ENCODE measurements at regions not wholly inside any gene's neighbourhood (a gene's known extent, or its start where the extent isn't known, plus 50 kb on each side); places are given as distances from the start of the nearest gene placed in this dataset.

DNA sequence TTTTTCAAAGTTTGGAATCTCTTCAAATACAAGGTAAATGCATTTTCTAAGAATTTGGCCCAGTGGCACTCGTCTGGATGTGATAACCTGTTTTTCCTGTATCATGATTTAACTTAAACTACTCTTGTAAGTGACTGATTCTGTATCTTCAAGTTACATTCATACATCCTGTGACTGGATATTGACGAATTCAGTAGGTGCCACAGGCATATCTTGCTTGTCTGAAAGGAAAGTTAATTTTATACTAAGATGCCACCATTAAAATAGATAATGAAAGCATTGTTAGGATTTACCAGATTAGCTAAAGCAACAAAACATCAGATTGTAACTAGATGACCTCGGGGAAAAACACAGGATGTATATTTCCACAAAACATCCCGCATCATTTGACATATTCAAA, 175.3 kb upstream of the ZNF608 start:
- H3K4me1 Mint-ChIP-seq (ENCODE audit: low read depth) = no peaks in the 10 kb centered on the region
- no peak overlapping the region for H3K27ac Mint-ChIP-seq
- TF ChIP-seq, protein P1, sequence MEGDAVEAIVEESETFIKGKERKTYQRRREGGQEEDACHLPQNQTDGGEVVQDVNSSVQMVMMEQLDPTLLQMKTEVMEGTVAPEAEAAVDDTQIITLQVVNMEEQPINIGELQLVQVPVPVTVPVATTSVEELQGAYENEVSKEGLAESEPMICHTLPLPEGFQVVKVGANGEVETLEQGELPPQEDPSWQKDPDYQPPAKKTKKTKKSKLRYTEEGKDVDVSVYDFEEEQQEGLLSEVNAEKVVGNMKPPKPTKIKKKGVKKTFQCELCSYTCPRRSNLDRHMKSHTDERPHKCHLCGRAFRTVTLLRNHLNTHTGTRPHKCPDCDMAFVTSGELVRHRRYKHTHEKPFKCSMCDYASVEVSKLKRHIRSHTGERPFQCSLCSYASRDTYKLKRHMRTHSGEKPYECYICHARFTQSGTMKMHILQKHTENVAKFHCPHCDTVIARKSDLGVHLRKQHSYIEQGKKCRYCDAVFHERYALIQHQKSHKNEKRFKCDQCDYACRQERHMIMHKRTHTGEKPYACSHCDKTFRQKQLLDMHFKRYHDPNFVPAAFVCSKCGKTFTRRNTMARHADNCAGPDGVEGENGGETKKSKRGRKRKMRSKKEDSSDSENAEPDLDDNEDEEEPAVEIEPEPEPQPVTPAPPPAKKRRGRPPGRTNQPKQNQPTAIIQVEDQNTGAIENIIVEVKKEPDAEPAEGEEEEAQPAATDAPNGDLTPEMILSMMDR (IDR thresholded peaks at IDR 0.05) = no peak
- no peaks in the 10 kb centered on the region for H3K27me3 Mint-ChIP-seq (ENCODE audit: insufficient read depth)
- H3K9me3 Mint-ChIP-seq = no peaks in the 10 kb centered on the region
- no peak for DNase-seq
- H3K36me3 Mint-ChIP-seq (ENCODE audit: low read depth) = no peaks in the 10 kb centered on the region
- H3K4me3 Mint-ChIP-seq = no peak overlapping the region

DNA sequence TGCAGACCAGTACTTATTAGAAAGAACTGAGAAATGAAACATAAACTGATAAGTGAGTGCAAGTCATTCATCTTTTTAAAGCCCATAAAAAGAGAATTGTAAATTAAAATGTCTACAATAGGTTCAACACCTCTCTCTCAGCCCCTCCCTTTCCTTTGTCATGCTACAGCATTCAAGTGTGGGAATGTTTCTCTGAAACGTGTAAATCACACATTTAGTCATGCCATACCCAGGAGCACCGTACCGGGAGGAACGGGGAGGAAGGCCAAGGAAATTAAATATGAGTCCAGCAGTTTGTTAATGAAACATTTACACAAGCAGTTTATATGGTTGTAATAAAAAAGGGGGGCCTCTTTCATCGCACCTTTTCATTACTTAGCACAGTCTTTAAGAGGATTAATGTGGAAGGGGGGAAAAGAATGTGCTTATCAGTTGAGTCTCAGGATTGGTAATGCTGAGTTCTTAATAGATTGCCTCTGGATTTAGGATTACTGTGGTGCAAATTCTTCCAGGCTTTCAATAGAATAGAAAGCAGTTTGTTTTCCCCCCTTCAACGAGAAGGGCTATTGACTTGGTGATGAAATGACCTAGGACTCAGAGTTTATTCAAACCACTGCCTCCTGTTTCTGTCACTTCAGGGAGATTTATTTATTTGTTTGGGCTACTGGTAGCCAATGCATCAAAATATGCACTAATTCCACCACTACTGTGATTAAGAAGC, 176.0 kb upstream of the ZNF608 start:
- H3K4me3 Mint-ChIP-seq = no peak overlapping the region
- TF ChIP-seq, protein P1 (IDR thresholded peaks at IDR 0.05) = no peak
- no peaks in the 10 kb centered on the region for H3K9me3 Mint-ChIP-seq
- no peak for DNase-seq
- H3K4me1 Mint-ChIP-seq (ENCODE audit: low read depth) = no peaks in the 10 kb centered on the region
- no peak overlapping the region for H3K27ac Mint-ChIP-seq
- H3K36me3 Mint-ChIP-seq (ENCODE audit: low read depth) = peaks cover 2% of the 10 kb centered on the region; the same call in 1 of the 2 replicates
- no peaks in the 10 kb centered on the region for H3K27me3 Mint-ChIP-seq (ENCODE audit: insufficient read depth)

DNA sequence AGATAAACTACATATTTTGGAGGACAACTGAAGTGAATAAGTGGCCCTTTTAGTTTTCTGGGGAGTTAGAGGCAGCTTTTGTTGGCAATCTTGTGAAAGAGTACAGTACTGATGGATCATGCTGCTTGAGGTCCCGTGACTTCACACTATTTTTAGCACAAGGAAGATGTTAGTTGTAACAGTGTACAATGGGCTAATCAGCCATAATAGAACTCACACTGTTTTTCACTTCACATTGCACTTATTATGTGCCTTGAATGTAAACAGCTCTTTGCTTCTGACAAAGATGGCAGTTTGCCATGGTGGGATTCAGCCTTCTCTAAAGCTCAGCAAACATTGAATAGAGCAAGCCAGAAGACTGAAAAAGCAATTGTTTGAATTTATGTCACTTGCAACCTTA, 176.7 kb upstream of the ZNF608 start:
- peaks cover 4% of the 10 kb centered on the region; the same call in 1 of the 2 replicates for H3K36me3 Mint-ChIP-seq (ENCODE audit: low read depth)
- no peaks in the 10 kb centered on the region for H3K9me3 Mint-ChIP-seq
- no peak overlapping the region for H3K4me3 Mint-ChIP-seq
- no peaks in the 10 kb centered on the region for H3K27me3 Mint-ChIP-seq (ENCODE audit: insufficient read depth)
- no peaks in the 10 kb centered on the region for H3K4me1 Mint-ChIP-seq (ENCODE audit: low read depth)
- no peak overlapping the region for H3K27ac Mint-ChIP-seq
- TF ChIP-seq, protein P1 (IDR thresholded peaks at IDR 0.05) = no peak
- DNase-seq = no peak

DNA sequence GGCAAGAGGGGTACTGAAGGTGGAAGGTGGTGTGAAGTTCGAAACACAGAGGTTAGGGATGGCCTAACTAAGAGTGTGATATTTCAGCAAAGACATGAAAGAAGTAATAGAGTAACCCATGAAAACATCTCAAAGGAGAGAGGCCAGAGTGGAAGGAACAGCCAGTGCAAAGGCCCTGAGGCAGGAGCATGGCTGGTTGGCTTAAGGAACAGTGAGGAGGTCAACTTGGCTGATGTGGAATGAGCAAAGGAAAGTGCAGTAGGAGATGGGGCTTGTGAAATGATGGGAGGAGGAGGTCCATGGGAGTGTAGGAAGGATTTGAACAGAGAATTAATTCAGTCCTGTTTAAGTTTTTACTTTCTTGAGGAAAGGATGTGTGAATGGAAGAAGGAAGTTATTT, 178.3 kb upstream of the ZNF608 start:
- TF ChIP-seq, protein P1 (IDR thresholded peaks at IDR 0.05) = no peak
- DNase-seq = no peak
- H3K36me3 Mint-ChIP-seq (ENCODE audit: low read depth) = peaks cover 4% of the 10 kb centered on the region; the same call in 1 of the 2 replicates
- no peaks in the 10 kb centered on the region for H3K27me3 Mint-ChIP-seq (ENCODE audit: insufficient read depth)
- H3K4me3 Mint-ChIP-seq = no peak overlapping the region
- H3K27ac Mint-ChIP-seq = no peak overlapping the region
- no peaks in the 10 kb centered on the region for H3K9me3 Mint-ChIP-seq
- no peaks in the 10 kb centered on the region for H3K4me1 Mint-ChIP-seq (ENCODE audit: low read depth)

DNA sequence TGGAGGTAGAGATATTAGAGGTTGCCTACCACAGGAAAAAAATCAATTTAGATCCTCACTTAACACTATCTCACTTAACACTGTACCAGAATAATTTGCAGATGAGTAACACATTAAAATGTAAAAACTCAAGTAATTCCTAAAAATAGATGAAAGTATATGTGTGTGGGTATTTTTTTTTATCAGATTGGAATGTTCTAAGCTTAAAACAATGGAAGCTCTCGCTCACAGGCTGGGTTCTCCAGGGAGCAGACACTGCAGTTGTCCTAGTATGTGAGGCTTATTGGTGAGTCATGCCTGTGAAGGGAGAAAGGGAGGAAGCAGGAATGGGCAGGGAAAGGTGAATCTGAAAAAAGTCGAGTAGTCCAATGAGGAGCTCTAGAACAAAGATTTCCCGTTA, 181.3 kb upstream of the ZNF608 start:
- DNase-seq = peak; percentile 24
- TF ChIP-seq, protein P1 (IDR thresholded peaks at IDR 0.05) = no peak
- Mint-ChIP-seq H3K27ac (no peak overlapping the region), H3K4me3 (no peak overlapping the region), H3K27me3 (ENCODE audit: insufficient read depth) (no peaks in the 10 kb centered on the region), H3K36me3 (ENCODE audit: low read depth) (peaks cover 4% of the 10 kb centered on the region; the same call in 1 of the 2 replicates), H3K4me1 (ENCODE audit: low read depth) (peaks cover 3% of the 10 kb centered on the region; the same call in 1 of the 2 replicates), H3K9me3 (0 out of 2 replicates have a peak, but pooled peaks cover 5% of the 10 kb centered on the region)

Measured in HFFc6 (cell line).